ENCODE measurements at regions not wholly inside any gene's neighbourhood (a gene's known extent, or its start where the extent isn't known, plus 50 kb on each side); places are given as distances from the start of the nearest gene placed in this dataset.
"Not testable (repeated sequence)": the region's sequence is repeated elsewhere in the genome, so short reads cannot be mapped to it uniquely, and the experiment has no call there.

- H3K36me3 ChIP-seq (ENCODE audit: control insufficient read depth in 2 of 2, insufficient read depth in 2 of 2, low read length in 1 of 2) = no peaks in the 10 kb centered on the region
- no peak overlapping the region for H3K4me3 ChIP-seq (ENCODE audit: low read depth in 1 of 2, low read length in 2 of 2)
- H3K27ac ChIP-seq (ENCODE audit: low read depth in 2 of 2, low read length in 1 of 2) = no peak overlapping the region
- no peaks in the 10 kb centered on the region for H3K4me1 ChIP-seq (ENCODE audit: control insufficient read depth in 2 of 2, insufficient read depth in 2 of 2, low read length in 1 of 2)
- no peaks in the 10 kb centered on the region for H3K27me3 ChIP-seq (ENCODE audit: control insufficient read depth in 1 of 2, insufficient read depth in 2 of 2, low read length in 2 of 2)
- WGBS, 2 donors = 79% methylated on average over 2 of the region's 2 CpGs
- no peaks in the 10 kb centered on the region for H3K9me3 ChIP-seq (ENCODE audit: control insufficient read depth in 2 of 2, insufficient read depth in 1 of 2, low read depth in 1 of 2, low read length in 1 of 2)
Observed at GRCh38 chr3:74410276-74410941, 204.1 kb downstream of the CNTN3 start.

DNA sequence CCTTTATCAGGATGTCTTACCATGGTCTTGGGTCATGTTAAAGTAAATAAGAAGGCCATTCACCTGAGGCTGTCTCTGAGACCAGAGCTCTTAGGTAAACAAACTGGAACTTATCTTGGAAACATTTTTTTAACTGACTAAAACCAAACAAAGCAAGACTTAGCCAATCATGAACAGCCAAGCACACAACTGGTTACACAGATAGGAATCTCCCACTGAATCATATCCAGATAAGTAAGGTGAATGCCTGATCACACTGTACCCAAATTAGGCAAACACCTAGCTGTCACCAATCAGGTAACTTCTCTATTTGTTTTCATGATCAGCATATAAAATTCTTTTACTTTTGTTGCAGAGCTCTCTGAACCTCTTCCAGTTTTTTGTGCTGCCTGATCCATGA is 205.4 kb downstream of the CNTN3 start:
- Histone ChIP-seq H3K4me1 (ENCODE audit: control insufficient read depth in 2 of 2, insufficient read depth in 2 of 2, low read length in 1 of 2) (no peaks in the 10 kb centered on the region), H3K9me3 (ENCODE audit: control insufficient read depth in 2 of 2, insufficient read depth in 1 of 2, low read depth in 1 of 2, low read length in 1 of 2) (no peaks in the 10 kb centered on the region), H3K27ac (ENCODE audit: low read depth in 2 of 2, low read length in 1 of 2) (no peak overlapping the region), H3K4me3 (ENCODE audit: low read depth in 1 of 2, low read length in 2 of 2) (no peak overlapping the region), H3K27me3 (ENCODE audit: control insufficient read depth in 1 of 2, insufficient read depth in 2 of 2, low read length in 2 of 2) (no peaks in the 10 kb centered on the region), H3K36me3 (ENCODE audit: control insufficient read depth in 2 of 2, insufficient read depth in 2 of 2, low read length in 1 of 2) (no peaks in the 10 kb centered on the region)

GRCh38 chr3:74403307-74403706 is 211.2 kb downstream of the CNTN3 start:
- H3K36me3 ChIP-seq (ENCODE audit: control insufficient read depth in 2 of 2, insufficient read depth in 2 of 2, low read length in 1 of 2) = no peaks in the 10 kb centered on the region
- H3K27ac ChIP-seq (ENCODE audit: low read depth in 2 of 2, low read length in 1 of 2) = no peak overlapping the region
- H3K9me3 ChIP-seq (ENCODE audit: control insufficient read depth in 2 of 2, insufficient read depth in 1 of 2, low read depth in 1 of 2, low read length in 1 of 2) = peaks cover 0 to 2% of the 10 kb centered on the region in 2 donors
- H3K27me3 ChIP-seq (ENCODE audit: control insufficient read depth in 1 of 2, insufficient read depth in 2 of 2, low read length in 2 of 2) = no peaks in the 10 kb centered on the region
- H3K4me3 ChIP-seq (ENCODE audit: low read depth in 1 of 2, low read length in 2 of 2) = no peak overlapping the region
- 61 to 63% methylated on average over 2 of the region's 2 CpGs for WGBS, 2 donors
- no peaks in the 10 kb centered on the region for H3K4me1 ChIP-seq (ENCODE audit: control insufficient read depth in 2 of 2, insufficient read depth in 2 of 2, low read length in 1 of 2)

- 64 to 70% methylated on average over 3 of the region's 3 CpGs for WGBS, 2 donors
- Histone ChIP-seq H3K36me3 (ENCODE audit: control insufficient read depth in 2 of 2, insufficient read depth in 2 of 2, low read length in 1 of 2) (no peaks in the 10 kb centered on the region), H3K4me1 (ENCODE audit: control insufficient read depth in 2 of 2, insufficient read depth in 2 of 2, low read length in 1 of 2) (no peaks in the 10 kb centered on the region), H3K4me3 (ENCODE audit: low read depth in 1 of 2, low read length in 2 of 2) (no peak overlapping the region), H3K27me3 (ENCODE audit: control insufficient read depth in 1 of 2, insufficient read depth in 2 of 2, low read length in 2 of 2) (no peaks in the 10 kb centered on the region), H3K9me3 (ENCODE audit: control insufficient read depth in 2 of 2, insufficient read depth in 1 of 2, low read depth in 1 of 2, low read length in 1 of 2) (peaks cover 0 to 2% of the 10 kb centered on the region in 2 donors), H3K27ac (ENCODE audit: low read depth in 2 of 2, low read length in 1 of 2) (no peak overlapping the region)
Observed at GRCh38 chr3:74402821-74403220, 211.6 kb downstream of the CNTN3 start.

DNA sequence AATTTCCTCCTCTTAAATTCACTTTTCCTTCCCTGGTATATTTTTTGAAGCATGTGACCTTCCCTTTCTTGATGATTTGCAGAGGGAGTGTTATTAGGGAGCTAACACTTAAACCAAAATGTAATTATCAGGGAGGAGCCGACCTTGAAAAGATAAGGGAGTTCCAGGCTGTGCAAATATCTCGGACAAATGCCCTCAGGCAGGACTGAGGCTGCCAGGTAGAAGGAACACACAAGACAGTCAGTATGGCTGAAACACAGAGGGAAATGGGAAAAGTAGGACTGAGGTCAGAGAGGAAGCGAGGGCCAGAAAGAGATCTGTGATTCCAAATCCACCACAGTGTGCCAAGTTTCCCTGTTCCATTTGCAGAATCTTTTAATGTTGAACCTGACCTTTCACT is 221.0 kb downstream of the CNTN3 start:
- Histone ChIP-seq H3K4me1 (ENCODE audit: control insufficient read depth in 2 of 2, insufficient read depth in 2 of 2, low read length in 1 of 2) (no peaks in the 10 kb centered on the region), H3K4me3 (ENCODE audit: low read depth in 1 of 2, low read length in 2 of 2) (no peak overlapping the region), H3K36me3 (ENCODE audit: control insufficient read depth in 2 of 2, insufficient read depth in 2 of 2, low read length in 1 of 2) (no peaks in the 10 kb centered on the region), H3K27me3 (ENCODE audit: control insufficient read depth in 1 of 2, insufficient read depth in 2 of 2, low read length in 2 of 2) (no peaks in the 10 kb centered on the region), H3K9me3 (ENCODE audit: control insufficient read depth in 2 of 2, insufficient read depth in 1 of 2, low read depth in 1 of 2, low read length in 1 of 2) (no peaks in the 10 kb centered on the region), H3K27ac (ENCODE audit: low read depth in 2 of 2, low read length in 1 of 2) (no peak overlapping the region)
- 42 to 47% methylated on average over 3 of the region's 3 CpGs for WGBS, 2 donors

- 48 to 62% methylated on average over 4 of the region's 4 CpGs for WGBS, 2 donors
- Histone ChIP-seq H3K27ac (ENCODE audit: low read depth in 2 of 2, low read length in 1 of 2) (no peak overlapping the region), H3K27me3 (ENCODE audit: control insufficient read depth in 1 of 2, insufficient read depth in 2 of 2, low read length in 2 of 2) (no peaks in the 10 kb centered on the region), H3K4me1 (ENCODE audit: control insufficient read depth in 2 of 2, insufficient read depth in 2 of 2, low read length in 1 of 2) (no peaks in the 10 kb centered on the region), H3K36me3 (ENCODE audit: control insufficient read depth in 2 of 2, insufficient read depth in 2 of 2, low read length in 1 of 2) (no peaks in the 10 kb centered on the region), H3K9me3 (ENCODE audit: control insufficient read depth in 2 of 2, insufficient read depth in 1 of 2, low read depth in 1 of 2, low read length in 1 of 2) (no peaks in the 10 kb centered on the region), H3K4me3 (ENCODE audit: low read depth in 1 of 2, low read length in 2 of 2) (no peak overlapping the region)
Observed at GRCh38 chr3:74390121-74390877, 224.2 kb downstream of the CNTN3 start.

DNA sequence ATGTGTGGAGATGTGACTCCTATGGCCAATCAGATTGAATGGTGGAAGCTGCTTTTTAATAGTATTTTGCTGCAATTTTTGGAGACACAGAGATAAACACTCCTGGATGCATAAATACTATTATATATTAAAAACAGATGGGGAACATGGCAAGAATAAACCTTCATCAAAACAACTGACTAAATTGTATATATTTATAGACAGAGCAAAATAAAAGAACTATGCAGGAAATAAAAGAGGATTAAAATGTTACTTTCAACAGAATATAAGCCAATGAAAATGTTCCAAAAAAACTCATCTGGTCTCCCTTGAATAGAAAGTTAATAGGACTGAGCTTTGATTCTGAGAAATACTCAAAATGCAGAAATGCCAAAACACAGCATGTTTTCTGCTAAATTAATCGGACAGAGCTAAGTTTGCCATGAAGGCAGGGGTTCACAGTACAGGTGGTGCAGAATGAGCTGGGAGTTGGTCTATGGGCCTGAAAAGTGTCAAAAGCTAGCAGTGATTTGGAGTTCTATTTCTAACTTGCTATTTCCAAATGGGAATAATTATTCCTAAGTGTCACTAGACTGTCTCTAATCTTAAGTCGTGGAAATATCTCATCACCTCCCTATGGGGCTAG is 227.2 kb downstream of the CNTN3 start:
- WGBS, 2 donors = 58 to 67% methylated on average over 2 of the region's 2 CpGs
- Histone ChIP-seq H3K9me3 (ENCODE audit: control insufficient read depth in 2 of 2, insufficient read depth in 1 of 2, low read depth in 1 of 2, low read length in 1 of 2) (no peaks in the 10 kb centered on the region), H3K4me1 (ENCODE audit: control insufficient read depth in 2 of 2, insufficient read depth in 2 of 2, low read length in 1 of 2) (no peaks in the 10 kb centered on the region), H3K4me3 (ENCODE audit: low read depth in 1 of 2, low read length in 2 of 2) (no peak overlapping the region), H3K27ac (ENCODE audit: low read depth in 2 of 2, low read length in 1 of 2) (no peak overlapping the region), H3K36me3 (ENCODE audit: control insufficient read depth in 2 of 2, insufficient read depth in 2 of 2, low read length in 1 of 2) (no peaks in the 10 kb centered on the region), H3K27me3 (ENCODE audit: control insufficient read depth in 1 of 2, insufficient read depth in 2 of 2, low read length in 2 of 2) (no peaks in the 10 kb centered on the region)

DNA sequence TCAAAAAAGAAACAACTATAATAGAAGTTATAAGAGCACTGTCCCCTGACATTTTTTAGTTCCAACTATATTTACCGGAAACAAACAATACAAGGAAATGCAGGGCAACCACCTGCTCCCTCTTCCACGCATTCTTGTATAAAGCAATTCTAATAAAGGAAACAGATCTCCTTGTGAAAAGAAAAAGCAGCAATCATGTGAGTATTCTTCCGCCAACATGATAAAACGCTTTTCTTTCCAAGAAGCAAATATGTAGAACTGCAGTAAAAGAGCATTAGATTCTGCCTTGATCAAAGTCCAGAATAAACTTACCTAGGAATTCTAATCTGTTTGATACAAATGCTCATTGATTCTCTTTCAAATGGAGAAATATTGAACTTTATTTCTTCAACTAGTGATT is 230.3 kb downstream of the CNTN3 start:
- WGBS, 2 donors = 60 to 65% methylated on average over 4 of the region's 4 CpGs
- Histone ChIP-seq H3K27ac (ENCODE audit: low read depth in 2 of 2, low read length in 1 of 2) (no peak overlapping the region), H3K27me3 (ENCODE audit: control insufficient read depth in 1 of 2, insufficient read depth in 2 of 2, low read length in 2 of 2) (no peaks in the 10 kb centered on the region), H3K4me1 (ENCODE audit: control insufficient read depth in 2 of 2, insufficient read depth in 2 of 2, low read length in 1 of 2) (no peaks in the 10 kb centered on the region), H3K9me3 (ENCODE audit: control insufficient read depth in 2 of 2, insufficient read depth in 1 of 2, low read depth in 1 of 2, low read length in 1 of 2) (no peaks in the 10 kb centered on the region), H3K36me3 (ENCODE audit: control insufficient read depth in 2 of 2, insufficient read depth in 2 of 2, low read length in 1 of 2) (no peaks in the 10 kb centered on the region), H3K4me3 (ENCODE audit: low read depth in 1 of 2, low read length in 2 of 2) (no peak overlapping the region)

DNA sequence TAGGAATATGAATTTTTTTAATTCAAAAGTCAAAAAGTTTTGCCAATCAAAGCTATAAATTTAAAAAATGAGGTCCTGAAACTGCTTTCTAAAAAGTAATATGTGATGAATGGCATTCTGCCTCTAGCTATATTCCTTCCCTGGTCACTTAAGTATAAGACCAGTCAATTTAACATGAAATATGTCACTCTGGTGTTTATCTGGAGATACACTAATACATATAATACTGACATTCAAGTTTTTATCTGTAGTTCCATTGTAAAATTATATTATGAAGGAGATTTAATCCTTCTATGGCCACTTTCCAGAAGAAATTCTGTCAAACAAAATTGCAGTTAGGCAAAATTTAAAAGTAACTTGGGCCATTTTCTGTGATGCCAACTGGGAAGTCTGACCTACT is 236.8 kb downstream of the CNTN3 start:
- H3K9me3 ChIP-seq (ENCODE audit: control insufficient read depth in 2 of 2, insufficient read depth in 1 of 2, low read depth in 1 of 2, low read length in 1 of 2) = no peaks in the 10 kb centered on the region
- no peaks in the 10 kb centered on the region for H3K4me1 ChIP-seq (ENCODE audit: control insufficient read depth in 2 of 2, insufficient read depth in 2 of 2, low read length in 1 of 2)
- H3K27ac ChIP-seq (ENCODE audit: low read depth in 2 of 2, low read length in 1 of 2) = no peak overlapping the region
- no peaks in the 10 kb centered on the region for H3K27me3 ChIP-seq (ENCODE audit: control insufficient read depth in 1 of 2, insufficient read depth in 2 of 2, low read length in 2 of 2)
- H3K4me3 ChIP-seq (ENCODE audit: low read depth in 1 of 2, low read length in 2 of 2) = no peak overlapping the region
- no peaks in the 10 kb centered on the region for H3K36me3 ChIP-seq (ENCODE audit: control insufficient read depth in 2 of 2, insufficient read depth in 2 of 2, low read length in 1 of 2)

GRCh38 chr3:74376323-74376722 is 238.1 kb downstream of the CNTN3 start:
- H3K4me3 ChIP-seq (ENCODE audit: low read depth in 1 of 2, low read length in 2 of 2); H3K27me3 ChIP-seq (ENCODE audit: control insufficient read depth in 1 of 2, insufficient read depth in 2 of 2, low read length in 2 of 2); H3K36me3 ChIP-seq (ENCODE audit: control insufficient read depth in 2 of 2, insufficient read depth in 2 of 2, low read length in 1 of 2); H3K9me3 ChIP-seq (ENCODE audit: control insufficient read depth in 2 of 2, insufficient read depth in 1 of 2, low read depth in 1 of 2, low read length in 1 of 2); H3K4me1 ChIP-seq (ENCODE audit: control insufficient read depth in 2 of 2, insufficient read depth in 2 of 2, low read length in 1 of 2); H3K27ac ChIP-seq (ENCODE audit: low read depth in 2 of 2, low read length in 1 of 2): not testable (repeated sequence)
- WGBS, 2 donors = 87 to 95% methylated on average over 2 of the region's 2 CpGs
